Tibial artery (tissue), 4 donors: ENCODE measurements at regions not wholly inside any gene's neighbourhood (a gene's known extent, or its start where the extent isn't known, plus 50 kb on each side); places are given as distances from the start of the nearest gene placed in this dataset.

ENCODE experiments used
- DNase-seq, 2 donors: peaks; one replicate each; pipeline ENCODE4 v3.0.0-alpha.2; 2019
- H3K27ac ChIP-seq, 2 donors: fragments of 200-600 bp; sonication (generic) in 1 of 2; 1 replicate in 1 of 2; 2 replicates in 1 of 2; pipeline ENCODE4 v1.5.1; 2018 to 2019; ENCODE audit warnings: mild to moderate bottlenecking in 1 of 2
- H3K27me3 ChIP-seq, 2 donors: fragments of 200-600 bp; sonication (generic) in 1 of 2; one replicate each; pipeline versions ENCODE4 v1.5.1 to v1.6.0; 2016 to 2019
- H3K36me3 ChIP-seq, 3 donors: fragments of 200-600 bp; sonication (generic) in 2 of 3; one replicate each; pipeline ENCODE4 v1.5.1; 2016 to 2019; ENCODE audit warnings: mild to moderate bottlenecking in 2 of 3
- H3K4me1 ChIP-seq, 4 donors: fragments of 200-600 bp; sonication (generic) in 2 of 4; 1 replicate in 3 of 4; 2 replicates in 1 of 4; pipeline ENCODE4 v1.5.1; 2016 to 2019
- H3K4me3 ChIP-seq, 2 donors: fragments of 200-600 bp; sonication (generic) in 1 of 2; 1 replicate in 1 of 2; 2 replicates in 1 of 2; pipeline ENCODE4 v1.5.1; 2018 to 2019; ENCODE audit warnings: mild to moderate bottlenecking in 2 of 2
- H3K9me3 ChIP-seq, 3 donors: fragments of 200-600 bp; sonication (generic) in 1 of 3; one replicate each; pipeline ENCODE4 v1.5.1; 2016 to 2019
- CTCF ChIP-seq, 2 experiments: fragments of 200-600 bp in 1 of 2; fragments of 450-650 bp in 1 of 2; IDR thresholded peaks; one replicate each; pipeline ENCODE4 v1.5.1; 2017 to 2019; ENCODE audit warnings: antibody characterized with exemption in 2 of 2, mild to moderate bottlenecking in 1 of 2, moderate library complexity in 1 of 2
- intact Hi-C: fragments of 100-400 bp; cut with DNase I; formaldehyde crosslinking; loops from one replicate; pipeline ENCODE4 v1.15.0; 2023; ENCODE audit warnings: low total_unique reads

- no peak for DNase-seq
- Histone ChIP-seq H3K27me3 (no peaks in the 10 kb centered on the region), H3K27ac (no peak overlapping the region), H3K36me3 (no peaks in the 10 kb centered on the region), H3K4me1 (no peaks in the 10 kb centered on the region), H3K9me3 (no peaks in the 10 kb centered on the region), H3K4me3 (no peak overlapping the region)
- intact Hi-C loops, result no loop called here
- no peak for TF ChIP-seq CTCF (IDR thresholded peaks at IDR 0.05)
Observed at GRCh38 chr13:59229861-59230260, 933.9 kb downstream of the DIAPH3 start.

DNA sequence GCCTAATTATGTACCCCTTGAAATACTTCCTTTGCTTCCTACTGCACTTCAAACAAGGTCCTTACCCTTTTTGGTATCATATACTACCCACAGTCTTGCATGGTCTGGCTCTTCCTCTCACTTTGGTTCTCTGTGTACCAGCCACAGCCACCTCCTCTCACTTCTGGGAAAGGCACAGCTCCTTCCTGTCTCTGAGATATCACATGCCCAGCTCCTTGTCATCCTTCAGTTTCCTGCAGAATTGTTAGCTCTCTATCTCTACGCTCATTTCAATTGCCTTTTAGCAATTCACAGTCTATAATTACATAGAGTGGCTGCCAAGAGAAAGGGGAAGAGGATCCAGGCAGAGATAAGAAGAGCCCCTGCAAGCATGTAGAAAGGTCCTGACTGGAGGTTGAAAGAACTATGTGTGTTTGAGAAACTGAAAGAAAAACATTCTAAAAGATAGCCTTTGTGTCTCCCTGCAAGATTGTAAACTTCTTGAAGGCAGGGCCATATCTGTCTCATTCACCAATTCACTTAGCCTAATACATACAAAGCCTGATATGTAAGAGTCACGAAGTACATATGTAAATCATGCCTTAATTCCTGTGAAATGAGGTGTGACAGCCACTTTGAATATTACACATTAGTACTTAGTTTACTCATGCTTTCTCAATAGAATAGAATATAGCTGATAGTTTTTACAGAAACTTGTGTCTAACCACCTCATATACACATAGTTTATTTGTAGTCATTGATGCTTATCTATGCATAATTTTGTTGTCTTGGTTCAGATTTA, 933.1 kb downstream of the DIAPH3 start:
- Histone ChIP-seq H3K4me1 (no peaks in the 10 kb centered on the region), H3K4me3 (no peak overlapping the region), H3K27me3 (no peaks in the 10 kb centered on the region), H3K9me3 (no peaks in the 10 kb centered on the region), H3K27ac (no peak overlapping the region), H3K36me3 (no peaks in the 10 kb centered on the region)
- intact Hi-C loops, result no loop called here
- no peak for TF ChIP-seq CTCF (IDR thresholded peaks at IDR 0.05)
- no peak for DNase-seq

DNA sequence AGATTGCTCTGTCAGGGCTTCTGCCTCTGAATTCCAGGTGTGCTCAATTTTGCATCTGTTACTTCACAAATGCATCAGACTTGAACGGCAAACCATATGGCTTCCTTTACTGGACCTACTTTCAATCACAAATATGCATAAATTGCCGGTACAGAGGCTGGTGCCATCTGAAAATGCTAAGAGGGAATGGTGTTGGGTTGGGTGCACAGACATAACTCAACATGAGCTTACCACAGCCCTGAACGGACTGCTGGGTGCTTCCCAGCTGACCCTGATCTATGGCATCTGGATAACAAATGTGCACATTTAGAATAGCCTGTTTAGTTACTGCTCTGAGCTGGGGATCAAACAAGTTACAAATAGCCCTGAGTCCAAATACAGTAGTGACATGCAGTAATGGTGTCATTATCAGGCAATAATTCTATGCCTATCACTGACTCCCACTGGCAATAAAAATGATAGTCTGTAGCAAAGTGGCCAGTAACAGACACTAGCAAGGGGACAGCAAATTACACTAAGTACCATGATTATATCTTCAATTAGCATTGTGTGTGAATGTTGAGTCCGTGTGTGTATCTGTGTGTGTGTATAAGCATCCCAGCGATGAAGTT, 927.3 kb downstream of the DIAPH3 start:
- Histone ChIP-seq H3K9me3 (no peaks in the 10 kb centered on the region), H3K27me3 (no peaks in the 10 kb centered on the region), H3K4me1 (no peaks in the 10 kb centered on the region), H3K27ac (no peak overlapping the region), H3K36me3 (no peaks in the 10 kb centered on the region), H3K4me3 (no peak overlapping the region)
- no peak for DNase-seq
- intact Hi-C loops, result no loop called here
- TF ChIP-seq CTCF (IDR thresholded peaks at IDR 0.05), result no peak

GRCh38 chr13:59236944-59237343, 926.8 kb downstream of the DIAPH3 start:
- no peaks in the 10 kb centered on the region for H3K9me3 ChIP-seq
- TF ChIP-seq CTCF (IDR thresholded peaks at IDR 0.05), result no peak
- no peak overlapping the region for H3K4me3 ChIP-seq
- intact Hi-C loops, result no loop called here
- no peak for DNase-seq
- no peaks in the 10 kb centered on the region for H3K27me3 ChIP-seq
- no peaks in the 10 kb centered on the region for H3K4me1 ChIP-seq
- no peak overlapping the region for H3K27ac ChIP-seq
- H3K36me3 ChIP-seq, result no peaks in the 10 kb centered on the region

DNA sequence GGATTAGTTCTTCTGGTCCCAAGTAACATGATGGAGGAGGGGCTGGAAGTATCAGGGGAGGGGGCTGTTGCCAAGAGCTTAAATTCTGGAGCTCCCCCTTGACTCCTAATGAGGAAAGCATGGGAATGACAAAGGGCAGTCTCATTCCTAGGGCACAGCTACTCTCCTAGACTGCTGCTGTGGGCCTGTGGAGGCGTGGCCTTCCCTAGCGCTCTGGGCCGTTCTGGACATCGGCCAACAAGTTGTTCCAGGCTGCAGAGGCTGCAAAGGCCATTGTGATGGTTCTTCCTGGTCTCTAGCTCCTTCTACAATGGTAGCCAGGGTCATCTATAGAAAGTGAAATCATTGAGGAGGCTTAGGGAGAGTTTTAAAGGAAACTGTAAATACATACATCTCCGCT, 916.6 kb downstream of the DIAPH3 start:
- no peak for DNase-seq
- Histone ChIP-seq H3K4me1 (no peaks in the 10 kb centered on the region), H3K36me3 (no peaks in the 10 kb centered on the region), H3K27me3 (no peaks in the 10 kb centered on the region), H3K4me3 (no peak overlapping the region), H3K9me3 (no peaks in the 10 kb centered on the region), H3K27ac (no peak overlapping the region)
- intact Hi-C loops, result no loop called here
- no peak for TF ChIP-seq CTCF (IDR thresholded peaks at IDR 0.05)
